Neural cell (in vitro differentiated cells): ENCODE measurements at regions not wholly inside any gene's neighbourhood (a gene's known extent, or its start where the extent isn't known, plus 50 kb on each side); places are given as distances from the start of the nearest gene placed in this dataset.

ENCODE experiments used
- H2AFZ ChIP-seq: fragments of 200-600, 300-800 bp; sonication (generic), shearing (Covaris generic); 2 replicates; pipeline ENCODE4 v1.6.0; 2014; ENCODE audit warnings: low read depth, mild to moderate bottlenecking, antibody characterized with exemption, low read length, moderate library complexity
- H3F3A ChIP-seq: fragments of 200-600 bp; shearing (Covaris generic); 2 replicates; pipeline ENCODE4 v1.6.1; 2016; ENCODE audit warnings: mild to moderate bottlenecking, moderate library complexity, mixed read lengths, antibody characterized with exemption, low read length; ENCODE audit not compliant: insufficient read depth, poor library complexity, severe bottlenecking
- H3K27ac ChIP-seq: fragments of 200-600, 300-800 bp; sonication (generic), shearing (Covaris generic); 2 replicates; pipeline ENCODE4 v1.5.1; 2014; ENCODE audit warnings: mild to moderate bottlenecking, low read length, moderate library complexity
- H3K27me3 ChIP-seq: fragments of 300-800, 200-600 bp; sonication (generic), shearing (Covaris generic); 2 replicates; pipeline ENCODE4 v1.6.0; 2014; ENCODE audit warnings: mild to moderate bottlenecking, low read depth, low read length, moderate library complexity; ENCODE audit not compliant: insufficient read depth
- H3K36me3 ChIP-seq: fragments of 300-800, 200-600 bp; sonication (generic), shearing (Covaris generic); 2 replicates; pipeline ENCODE4 v1.5.1; 2014; ENCODE audit warnings: mild to moderate bottlenecking, antibody characterized with exemption, low read length, moderate library complexity; ENCODE audit not compliant: insufficient read depth
- H3K4me2 ChIP-seq: fragments of 300-800, 200-600 bp; sonication (generic), shearing (Covaris generic); 2 replicates; pipeline ENCODE4 v1.6.0; 2014; ENCODE audit warnings: mild to moderate bottlenecking, low read length
- H3K4me3 ChIP-seq: fragments of 300-800, 200-600 bp; sonication (generic), shearing (Covaris generic); 2 replicates; pipeline ENCODE4 v1.5.1; 2014; ENCODE audit warnings: mild to moderate bottlenecking, low read length, moderate library complexity
- H3K79me2 ChIP-seq: fragments of 200-600 bp; shearing (Covaris generic); replicated peaks from 2 replicates; pipeline ENCODE4 v1.6.0; 2014; ENCODE audit warnings: mild to moderate bottlenecking, low read length, moderate library complexity; ENCODE audit not compliant: insufficient read depth
- H3K9ac ChIP-seq: fragments of 300-800, 200-600 bp; sonication (generic), shearing (Covaris generic); 2 replicates; pipeline ENCODE4 v1.6.1; 2016; ENCODE audit warnings: mild to moderate bottlenecking, low read length, mixed read lengths
- H3K9me2 ChIP-seq: fragments of 200-600 bp; shearing (Covaris generic); 2 replicates; pipeline ENCODE4 v1.6.1; 2016; ENCODE audit warnings: mild to moderate bottlenecking, low read length, mixed read lengths; ENCODE audit not compliant: insufficient read depth
- H3K9me3 ChIP-seq: fragments of 200-600, 300-800 bp; sonication (generic), shearing (Covaris generic); 2 replicates; pipeline ENCODE4 v1.6.1; 2016; ENCODE audit warnings: mild to moderate bottlenecking, mixed run types, low read length, moderate library complexity, mixed read lengths
- H4K20me1 ChIP-seq: fragments of 200-600 bp; shearing (Covaris generic); 2 replicates; pipeline ENCODE4 v1.6.1; 2016; ENCODE audit warnings: mild to moderate bottlenecking, mixed run types; ENCODE audit not compliant: insufficient read depth
- CTCF ChIP-seq: fragments of 450-650 bp; IDR thresholded peaks from 2 replicates; pipeline ENCODE4 v1.5.1; 2014; ENCODE audit warnings: antibody characterized with exemption, mild to moderate bottlenecking, moderate library complexity; ENCODE audit not compliant: poor library complexity, severe bottlenecking
- EP300 ChIP-seq: fragments of 450-650 bp; conservative IDR thresholded peaks from 2 replicates; pipeline ENCODE4 v1.6.1; 2014; ENCODE audit warnings: antibody characterized with exemption, mild to moderate bottlenecking, moderate library complexity; ENCODE audit not compliant: poor library complexity, severe bottlenecking
- EZH2 ChIP-seq: fragments of 200-600, 300-800 bp; shearing (Covaris generic), sonication (generic); IDR thresholded peaks from 2 replicates; pipeline ENCODE4 v1.6.1; 2014; ENCODE audit warnings: antibody characterized with exemption, low read length, borderline replicate concordance, mild to moderate bottlenecking; ENCODE audit not compliant: insufficient read depth, poor library complexity, severe bottlenecking
- MXI1 ChIP-seq: fragments of 450-650 bp; conservative IDR thresholded peaks from 2 replicates; pipeline ENCODE4 v1.6.1; 2014; ENCODE audit warnings: antibody characterized with exemption, mild to moderate bottlenecking; ENCODE audit not compliant: poor library complexity, severe bottlenecking
- POLR2AphosphoS5 ChIP-seq: IDR thresholded peaks from 2 replicates; pipeline ENCODE4 v1.6.1; 2012
- RAD21 ChIP-seq: fragments of 450-650 bp; conservative IDR thresholded peaks from 2 replicates; pipeline ENCODE4 v1.6.1; 2014; ENCODE audit warnings: antibody characterized with exemption, mild to moderate bottlenecking, moderate library complexity
- REST ChIP-seq: IDR thresholded peaks from 2 replicates; pipeline ENCODE4 v1.6.1; 2012; ENCODE audit warnings: borderline replicate concordance
- SMC3 ChIP-seq: fragments of 450-650 bp; conservative IDR thresholded peaks from 2 replicates; pipeline ENCODE4 v1.6.1; 2014; ENCODE audit warnings: antibody characterized with exemption, mild to moderate bottlenecking, moderate library complexity; ENCODE audit not compliant: poor library complexity
- TAF1 ChIP-seq: IDR thresholded peaks from 2 replicates; pipeline ENCODE4 v1.6.1; 2012; ENCODE audit warnings: low read depth

- H3K4me2 ChIP-seq = no peak overlapping the region
- no peaks in the 10 kb centered on the region for H3K79me2 ChIP-seq
- H3K27me3 ChIP-seq = no peaks in the 10 kb centered on the region
- H3K36me3 ChIP-seq = no peaks in the 10 kb centered on the region
- no peaks in the 10 kb centered on the region for H3K9me2 ChIP-seq
- no peak overlapping the region for H3K9ac ChIP-seq
- H3K4me3 ChIP-seq = no peak overlapping the region
- H4K20me1 ChIP-seq = no peaks in the 10 kb centered on the region
- no peak overlapping the region for H3K27ac ChIP-seq
- TF ChIP-seq EP300 = peak; percentile 71
- no peak for TF ChIP-seq SMC3
- TF ChIP-seq POLR2AphosphoS5 = peak; percentile 8
- H3F3A ChIP-seq = no peaks in the 10 kb centered on the region
- no peaks in the 10 kb centered on the region for H3K9me3 ChIP-seq
- no peak overlapping the region for H2AFZ ChIP-seq
Observed at GRCh38 chr4:159906517-159906916, 803.6 kb downstream of the RAPGEF2 start.

- no peaks in the 10 kb centered on the region for H3K9me3 ChIP-seq
- H3K4me3 ChIP-seq = no peak overlapping the region
- no peaks in the 10 kb centered on the region for H3K36me3 ChIP-seq
- H4K20me1 ChIP-seq = no peaks in the 10 kb centered on the region
- H3K27me3 ChIP-seq = no peaks in the 10 kb centered on the region
- H3F3A ChIP-seq = no peaks in the 10 kb centered on the region
- H3K9ac ChIP-seq = no peak overlapping the region
- H3K4me2 ChIP-seq = no peak overlapping the region
- H3K9me2 ChIP-seq = no peaks in the 10 kb centered on the region
- no peak overlapping the region for H2AFZ ChIP-seq
- no peaks in the 10 kb centered on the region for H3K79me2 ChIP-seq
- no peak overlapping the region for H3K27ac ChIP-seq
- TF ChIP-seq EZH2 = no peak
- no peak for TF ChIP-seq SMC3
- TF ChIP-seq RAD21 = no peak
- TF ChIP-seq MXI1 = no peak
- TF ChIP-seq CTCF = no peak
- no peak for TF ChIP-seq TAF1
- no peak for TF ChIP-seq POLR2AphosphoS5
- TF ChIP-seq REST = no peak
- TF ChIP-seq EP300 = no peak
Observed at GRCh38 chr4:159910721-159911120, 807.8 kb downstream of the RAPGEF2 start.

GRCh38 chr4:159922119-159922518 is 819.2 kb downstream of the RAPGEF2 start:
- Histone ChIP-seq H3K36me3 (no peaks in the 10 kb centered on the region), H4K20me1 (no peaks in the 10 kb centered on the region), H3K9ac (no peak overlapping the region), H2AFZ (no peak overlapping the region), H3K27me3 (no peaks in the 10 kb centered on the region), H3K79me2 (no peaks in the 10 kb centered on the region), H3K9me3 (peaks cover 6% of the 10 kb centered on the region), H3K27ac (no peak overlapping the region), H3F3A (no peaks in the 10 kb centered on the region), H3K9me2 (no peaks in the 10 kb centered on the region), H3K4me3 (no peak overlapping the region), H3K4me2 (no peak overlapping the region)
- TF ChIP-seq EZH2 = no peak
- no peak for TF ChIP-seq EP300
- no peak for TF ChIP-seq TAF1
- no peak for TF ChIP-seq MXI1
- TF ChIP-seq RAD21 = no peak
